ENCODE measurements at regions not wholly inside any gene's neighbourhood (a gene's known extent, or its start where the extent isn't known, plus 50 kb on each side); places are given as distances from the start of the nearest gene placed in this dataset.
"Not testable (repeated sequence)": the region's sequence is repeated elsewhere in the genome, so short reads cannot be mapped to it uniquely, and the experiment has no call there.

- Mint-ChIP-seq H3K9me3 (no peaks in the 10 kb centered on the region), H3K4me3 (no peak overlapping the region), H3K27me3 (ENCODE audit: low read depth) (no peaks in the 10 kb centered on the region), H3K36me3 (ENCODE audit: insufficient read depth) (no peaks in the 10 kb centered on the region), H3K4me1 (ENCODE audit: low read depth) (no peaks in the 10 kb centered on the region)
- no peak for ATAC-seq
- DNase-seq = no peak
These were observed 525.8 kb downstream of the STK39 start for GRCh38 chr2:167721593-167721992.

- no peak for ATAC-seq
These were observed 528.0 kb downstream of the STK39 start for GRCh38 chr2:167719410-167719809.

GRCh38 chr2:167718560-167718959, 528.8 kb downstream of the STK39 start:
- no peaks in the 10 kb centered on the region for H3K4me1 Mint-ChIP-seq (ENCODE audit: low read depth)
- ATAC-seq (no peak), DNase-seq (no peak)
- H3K4me3 Mint-ChIP-seq = no peak overlapping the region
- no peaks in the 10 kb centered on the region for H3K36me3 Mint-ChIP-seq (ENCODE audit: insufficient read depth)
- no peaks in the 10 kb centered on the region for H3K27me3 Mint-ChIP-seq (ENCODE audit: low read depth)
- no peaks in the 10 kb centered on the region for H3K9me3 Mint-ChIP-seq

More at GRCh38 chr2:167719410-167719809, 528.0 kb downstream of the STK39 start:
- Mint-ChIP-seq H3K4me3 (no peak overlapping the region), H3K4me1 (ENCODE audit: low read depth) (no peaks in the 10 kb centered on the region), H3K36me3 (ENCODE audit: insufficient read depth) (no peaks in the 10 kb centered on the region), H3K9me3 (no peaks in the 10 kb centered on the region), H3K27me3 (ENCODE audit: low read depth) (no peaks in the 10 kb centered on the region)
- DNase-seq = no peak

DNA sequence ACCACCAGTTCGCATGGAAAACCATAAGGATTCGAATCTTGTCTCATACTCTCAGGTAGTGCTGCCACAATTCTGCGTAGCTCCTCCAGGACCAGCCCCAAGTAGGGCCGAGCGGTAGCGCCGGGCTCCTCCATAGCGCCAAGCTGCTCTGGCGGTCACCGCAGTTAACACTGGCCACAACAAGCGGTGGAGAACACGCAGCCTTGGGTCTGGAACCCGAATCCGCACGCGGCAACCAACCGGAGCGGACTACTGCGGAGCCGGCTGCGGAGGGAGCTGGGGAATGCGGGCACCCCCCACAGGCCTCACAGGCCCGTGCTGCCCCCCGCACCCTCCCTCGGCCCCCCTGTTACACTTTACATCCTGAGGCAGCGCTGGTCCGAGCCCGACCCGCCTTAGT, 531.5 kb downstream of the STK39 start:
- no peaks in the 10 kb centered on the region for H3K9me3 Mint-ChIP-seq
- no peak for ATAC-seq
- no peak overlapping the region for H3K4me3 Mint-ChIP-seq
- DNase-seq = no peak
- H3K36me3 Mint-ChIP-seq (ENCODE audit: insufficient read depth) = no peaks in the 10 kb centered on the region
- H3K27me3 Mint-ChIP-seq (ENCODE audit: low read depth) = no peaks in the 10 kb centered on the region
- H3K4me1 Mint-ChIP-seq (ENCODE audit: low read depth) = no peaks in the 10 kb centered on the region

- not testable (repeated sequence) for H3K36me3 Mint-ChIP-seq (ENCODE audit: insufficient read depth); H3K4me1 Mint-ChIP-seq (ENCODE audit: low read depth); ATAC-seq; DNase-seq; H3K27me3 Mint-ChIP-seq (ENCODE audit: low read depth); H3K9me3 Mint-ChIP-seq; H3K4me3 Mint-ChIP-seq
These were observed 531.9 kb downstream of the STK39 start for GRCh38 chr2:167715498-167715897.

DNA sequence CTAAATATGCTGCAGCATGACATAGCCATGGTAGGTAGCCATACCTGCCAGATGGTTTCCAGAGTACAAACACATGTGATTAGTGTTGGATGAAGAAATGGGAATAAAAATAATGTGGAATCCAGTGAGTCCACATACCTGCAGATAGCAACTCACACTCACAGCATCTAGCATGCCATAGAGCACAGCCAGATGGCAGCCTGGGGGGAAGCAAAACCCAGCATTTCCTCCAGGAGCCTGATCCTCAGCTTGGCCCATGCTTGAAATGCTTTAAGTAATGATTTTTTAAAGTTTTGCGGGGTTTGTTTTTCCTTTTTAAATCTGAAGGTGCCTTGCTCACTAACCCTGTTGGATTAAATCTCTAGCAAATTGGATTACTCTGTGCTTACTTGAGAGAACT, 535.1 kb downstream of the STK39 start:
- no peak for DNase-seq
- Mint-ChIP-seq H3K9me3 (no peaks in the 10 kb centered on the region), H3K4me3 (no peak overlapping the region), H3K27me3 (ENCODE audit: low read depth) (no peaks in the 10 kb centered on the region), H3K4me1 (ENCODE audit: low read depth) (no peaks in the 10 kb centered on the region), H3K36me3 (ENCODE audit: insufficient read depth) (no peaks in the 10 kb centered on the region)
- no peak for ATAC-seq

GRCh38 chr2:167708998-167709397, 538.4 kb downstream of the STK39 start:
- H3K36me3 Mint-ChIP-seq (ENCODE audit: insufficient read depth) = no peaks in the 10 kb centered on the region
- no peaks in the 10 kb centered on the region for H3K27me3 Mint-ChIP-seq (ENCODE audit: low read depth)

DNA sequence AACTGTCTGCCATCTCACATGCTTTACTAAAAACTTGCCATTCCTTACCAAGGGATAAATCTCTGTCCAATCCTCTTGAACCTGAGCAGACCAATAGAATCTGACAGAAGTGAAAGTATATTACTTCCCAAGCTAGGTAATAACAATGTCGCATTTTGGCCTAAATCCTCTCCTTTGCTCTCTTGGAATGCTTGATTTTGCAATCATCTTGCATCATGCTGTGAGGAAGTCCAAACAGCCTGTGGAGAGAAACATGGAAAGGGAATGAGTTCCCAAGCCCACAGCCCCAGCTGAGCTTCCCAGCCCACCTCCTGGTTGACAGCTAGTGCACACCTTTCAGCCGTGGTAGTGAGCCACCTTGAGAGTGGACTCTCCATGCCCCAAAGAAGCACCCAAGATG, 540.6 kb downstream of the STK39 start:
- H3K36me3 Mint-ChIP-seq (ENCODE audit: insufficient read depth) = no peaks in the 10 kb centered on the region
- H3K4me3 Mint-ChIP-seq = no peak overlapping the region
- no peaks in the 10 kb centered on the region for H3K4me1 Mint-ChIP-seq (ENCODE audit: low read depth)
- H3K9me3 Mint-ChIP-seq = no peaks in the 10 kb centered on the region
- ATAC-seq (no peak), DNase-seq (no peak)
- H3K27me3 Mint-ChIP-seq (ENCODE audit: low read depth) = no peaks in the 10 kb centered on the region

More at GRCh38 chr2:167708998-167709397, 538.4 kb downstream of the STK39 start:
- no peak for DNase-seq
- no peak for ATAC-seq
- Mint-ChIP-seq H3K4me1 (ENCODE audit: low read depth) (no peaks in the 10 kb centered on the region), H3K4me3 (no peak overlapping the region), H3K9me3 (no peaks in the 10 kb centered on the region)

DNA sequence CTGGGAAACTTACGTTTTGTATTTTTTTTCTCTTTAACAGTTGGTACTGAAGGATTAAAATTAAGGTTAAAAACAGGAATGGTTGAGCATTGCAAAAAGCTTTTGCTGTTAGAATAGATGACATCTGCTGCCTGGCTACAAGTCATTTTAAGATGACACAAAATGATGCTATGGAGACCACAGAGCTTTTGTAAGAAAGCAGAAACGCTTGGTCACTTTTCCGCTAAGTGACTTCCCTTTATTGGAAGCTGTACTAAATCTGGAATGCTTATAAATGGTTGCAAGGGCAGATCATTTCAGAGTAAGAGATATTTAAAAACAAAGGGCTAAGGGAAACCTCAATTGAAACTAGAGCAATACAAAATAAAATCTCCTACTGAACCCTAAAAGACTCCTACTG, 544.0 kb downstream of the STK39 start:
- no peaks in the 10 kb centered on the region for H3K27me3 Mint-ChIP-seq (ENCODE audit: low read depth)
- H3K4me1 Mint-ChIP-seq (ENCODE audit: low read depth) = no peaks in the 10 kb centered on the region
- no peak for DNase-seq
- H3K36me3 Mint-ChIP-seq (ENCODE audit: insufficient read depth) = no peaks in the 10 kb centered on the region
- ATAC-seq = no peak
- H3K4me3 Mint-ChIP-seq = no peak overlapping the region
- H3K9me3 Mint-ChIP-seq = no peaks in the 10 kb centered on the region

DNA sequence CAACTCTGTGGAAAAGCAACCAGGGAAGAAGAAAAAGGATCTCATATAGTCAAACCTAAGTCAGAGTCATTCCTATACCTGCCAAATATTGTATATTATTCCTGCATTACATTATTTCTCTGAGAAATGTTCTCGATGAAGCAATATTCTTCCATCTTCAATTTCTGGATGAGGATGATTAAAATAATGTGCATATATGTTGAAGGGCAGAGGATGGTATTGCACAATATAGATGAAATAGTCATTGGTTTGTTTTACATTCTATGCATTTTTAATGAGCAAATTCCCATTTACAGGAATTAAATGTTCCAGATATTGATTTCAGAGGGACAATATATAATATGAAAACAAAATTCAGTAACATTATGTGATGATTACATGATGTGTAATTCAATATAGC, 545.2 kb downstream of the STK39 start:
- no peak for DNase-seq
- Mint-ChIP-seq H3K4me3 (no peak overlapping the region), H3K4me1 (ENCODE audit: low read depth) (no peaks in the 10 kb centered on the region), H3K27me3 (ENCODE audit: low read depth) (peaks cover 2% of the 10 kb centered on the region), H3K36me3 (ENCODE audit: insufficient read depth) (no peaks in the 10 kb centered on the region), H3K9me3 (no peaks in the 10 kb centered on the region)
- no peak for ATAC-seq

GRCh38 chr2:167701651-167702050, 545.7 kb downstream of the STK39 start:
- DNase-seq (no peak), ATAC-seq (no peak)
- Mint-ChIP-seq H3K4me3 (no peak overlapping the region), H3K4me1 (ENCODE audit: low read depth) (no peaks in the 10 kb centered on the region), H3K27me3 (ENCODE audit: low read depth) (peaks cover 2% of the 10 kb centered on the region), H3K36me3 (ENCODE audit: insufficient read depth) (no peaks in the 10 kb centered on the region), H3K9me3 (no peaks in the 10 kb centered on the region)

DNA sequence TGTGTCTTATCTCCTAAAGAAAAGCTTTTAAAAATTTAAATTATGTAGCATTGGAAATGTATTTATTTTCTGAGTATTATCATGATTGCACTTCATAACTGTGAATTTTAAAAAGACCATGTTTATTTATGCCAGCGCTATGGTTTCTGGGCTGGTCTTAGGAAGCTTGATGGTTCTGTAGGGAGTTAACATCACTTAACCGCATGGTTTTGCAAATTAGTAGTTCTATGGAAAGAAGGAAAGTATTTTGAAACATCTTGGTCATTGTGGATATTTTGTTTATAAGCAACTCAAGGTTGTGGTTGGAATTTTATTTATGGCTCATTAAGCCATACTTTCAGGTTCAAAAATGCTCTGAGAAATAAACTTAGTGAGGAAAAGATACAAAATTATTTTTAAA, 549.4 kb downstream of the STK39 start:
- ATAC-seq (no peak), DNase-seq (no peak)
- Mint-ChIP-seq H3K4me1 (ENCODE audit: low read depth) (no peaks in the 10 kb centered on the region), H3K9me3 (no peaks in the 10 kb centered on the region), H3K4me3 (no peak overlapping the region), H3K36me3 (ENCODE audit: insufficient read depth) (no peaks in the 10 kb centered on the region), H3K27me3 (ENCODE audit: low read depth) (peaks cover 2% of the 10 kb centered on the region)

DNA sequence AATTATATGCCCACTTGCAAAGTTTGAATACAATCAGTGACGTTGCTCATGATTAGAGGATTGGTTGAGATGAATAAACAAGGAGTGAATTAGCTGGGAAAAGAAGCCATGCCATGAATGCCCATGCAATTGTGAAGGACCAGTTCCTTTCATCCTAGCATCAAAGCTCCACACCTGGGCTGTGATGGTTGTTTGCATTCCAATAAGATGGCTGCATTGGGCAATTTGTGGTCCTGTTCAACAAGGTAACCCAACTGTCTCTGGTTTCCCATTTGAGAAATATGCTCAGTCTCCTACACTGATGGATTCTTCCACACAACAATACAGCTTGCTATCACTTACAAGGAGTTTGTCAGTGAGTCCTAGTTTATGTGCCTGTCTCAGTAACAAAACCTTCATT, 550.2 kb downstream of the STK39 start:
- Mint-ChIP-seq H3K4me3 (no peak overlapping the region), H3K36me3 (ENCODE audit: insufficient read depth) (no peaks in the 10 kb centered on the region), H3K9me3 (no peaks in the 10 kb centered on the region), H3K4me1 (ENCODE audit: low read depth) (no peaks in the 10 kb centered on the region), H3K27me3 (ENCODE audit: low read depth) (peaks cover 2% of the 10 kb centered on the region)
- ATAC-seq (no peak), DNase-seq (no peak)

- no peak overlapping the region for H3K4me3 Mint-ChIP-seq
These were observed 554.5 kb downstream of the STK39 start for GRCh38 chr2:167692936-167693335.

GRCh38 chr2:167692191-167692590, 555.2 kb downstream of the STK39 start:
- H3K27me3 Mint-ChIP-seq (ENCODE audit: low read depth) = no peaks in the 10 kb centered on the region
- no peak for ATAC-seq
- no peaks in the 10 kb centered on the region for H3K36me3 Mint-ChIP-seq (ENCODE audit: insufficient read depth)
- no peaks in the 10 kb centered on the region for H3K9me3 Mint-ChIP-seq
- H3K4me1 Mint-ChIP-seq (ENCODE audit: low read depth) = no peaks in the 10 kb centered on the region
- no peak overlapping the region for H3K4me3 Mint-ChIP-seq
- no peak for DNase-seq

More at GRCh38 chr2:167692936-167693335, 554.5 kb downstream of the STK39 start:
- Mint-ChIP-seq H3K36me3 (ENCODE audit: insufficient read depth) (no peaks in the 10 kb centered on the region), H3K4me1 (ENCODE audit: low read depth) (no peaks in the 10 kb centered on the region), H3K9me3 (no peaks in the 10 kb centered on the region), H3K27me3 (ENCODE audit: low read depth) (no peaks in the 10 kb centered on the region)
- DNase-seq = no peak
- ATAC-seq = no peak

- Mint-ChIP-seq H3K4me3 (no peak overlapping the region), H3K36me3 (ENCODE audit: insufficient read depth) (no peaks in the 10 kb centered on the region), H3K9me3 (no peaks in the 10 kb centered on the region), H3K27me3 (ENCODE audit: low read depth) (no peaks in the 10 kb centered on the region), H3K4me1 (ENCODE audit: low read depth) (no peaks in the 10 kb centered on the region)
- ATAC-seq (no peak), DNase-seq (no peak)
These were observed 558.0 kb downstream of the STK39 start for GRCh38 chr2:167689444-167689843.
